Activated T-cell treated with anti-CD3 and anti-CD28 coated beads, Interleukin-2, amount 50 U/mL, for 72 hours (primary cell): ENCODE measurements at regions not wholly inside any gene's neighbourhood (a gene's known extent, or its start where the extent isn't known, plus 50 kb on each side); places are given as distances from the start of the nearest gene placed in this dataset.

Experiments
- ATAC-seq, 2 donors: fragments of 150-1000 bp; cut with Tn5 transposase; replicated peaks in 1 of 2; 2 replicates each; pipeline ENCODE4 v1.10.0; 2021; ENCODE audit warnings: moderate library complexity in 2 of 2, mild to moderate bottlenecking in 1 of 2
- DNase-seq, 2 donors: peaks; one replicate each; pipeline ENCODE4 v3.0.0; 2021 to 2022; ENCODE audit warnings: mixed read lengths in 1 of 2
- H3K27ac Mint-ChIP-seq: one replicate; pipeline ENCODE4 v1.8.0; 2022; ENCODE audit warnings: mild to moderate bottlenecking, moderate library complexity, mixed read lengths
- H3K27me3 Mint-ChIP-seq: one replicate; pipeline ENCODE4 v1.8.0; 2022; ENCODE audit warnings: low read depth, mixed read lengths
- H3K36me3 Mint-ChIP-seq, 2 donors: one replicate each; pipeline ENCODE4 v1.8.0; 2022; ENCODE audit warnings: mixed read lengths in 2 of 2, mild to moderate bottlenecking in 1 of 2; ENCODE audit not compliant: insufficient read depth in 2 of 2
- H3K4me1 Mint-ChIP-seq: one replicate; pipeline ENCODE4 v1.8.0; 2022; ENCODE audit warnings: low read depth, mixed read lengths
- H3K4me3 Mint-ChIP-seq, 2 donors: one replicate each; pipeline ENCODE4 v1.8.0; 2022; ENCODE audit warnings: mild to moderate bottlenecking in 2 of 2, mixed read lengths in 2 of 2, moderate library complexity in 2 of 2
- H3K9me3 Mint-ChIP-seq, 2 donors: one replicate each; pipeline ENCODE4 v1.8.0; 2022; ENCODE audit warnings: mixed read lengths in 2 of 2

DNA sequence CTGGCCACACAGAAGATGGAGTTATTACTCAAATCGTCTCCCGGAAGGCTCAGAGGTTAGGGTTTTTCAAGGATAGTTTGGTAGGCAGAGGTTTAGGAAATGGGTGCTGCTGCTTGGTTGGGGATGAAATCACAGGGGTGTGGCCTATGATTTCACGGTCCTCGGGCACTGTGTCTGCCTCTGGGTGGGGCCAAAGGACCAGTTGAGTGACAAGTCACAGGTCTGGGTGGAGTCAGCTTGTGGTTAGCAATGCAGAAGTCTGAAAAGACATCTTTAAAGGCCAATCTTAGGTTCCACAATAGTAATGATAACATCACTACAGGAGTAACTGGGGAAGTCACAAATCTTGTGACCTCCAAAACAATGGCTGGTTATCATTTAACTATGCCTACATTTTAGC is 387.8 kb downstream of the ZNF521 start:
- no peak for ATAC-seq
- Mint-ChIP-seq H3K27me3 (no peaks in the 10 kb centered on the region), H3K4me3 (no peak overlapping the region), H3K9me3 (peaks cover 0 to 2% of the 10 kb centered on the region in 2 donors), H3K27ac (no peak overlapping the region), H3K4me1 (no peaks in the 10 kb centered on the region), H3K36me3 (no peaks in the 10 kb centered on the region)
- no peak for DNase-seq

DNA sequence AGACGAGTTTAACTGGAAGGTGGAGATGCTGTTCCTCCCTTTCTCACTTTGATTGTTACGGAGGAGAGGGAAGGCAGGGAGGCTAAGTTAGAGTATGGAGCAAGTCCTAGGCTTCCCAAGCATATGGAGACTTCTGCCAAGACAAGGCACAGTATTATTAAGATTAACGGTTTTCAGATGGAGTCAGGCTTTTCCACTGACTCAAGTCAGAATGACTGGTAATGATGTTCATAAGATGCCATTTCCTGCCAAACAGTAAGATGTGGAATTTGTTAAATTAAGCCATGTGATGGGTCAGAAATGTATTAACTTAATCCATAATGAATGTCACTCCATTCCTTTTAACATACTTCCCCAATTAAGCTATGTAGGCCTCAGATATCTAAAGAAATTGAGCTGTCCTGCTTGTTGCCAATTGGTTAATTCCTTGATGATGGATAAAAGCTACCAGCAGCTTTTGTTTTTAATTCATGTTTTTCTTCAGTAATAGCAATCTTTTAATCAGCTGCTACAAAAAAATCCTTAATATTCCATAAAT is 383.7 kb downstream of the ZNF521 start:
- Mint-ChIP-seq H3K4me3 (no peak overlapping the region), H3K27ac (no peak overlapping the region), H3K36me3 (no peaks in the 10 kb centered on the region), H3K4me1 (no peaks in the 10 kb centered on the region), H3K27me3 (no peaks in the 10 kb centered on the region), H3K9me3 (peaks cover 2 to 5% of the 10 kb centered on the region in 2 donors)
- no peak for ATAC-seq
- DNase-seq = no peak

DNA sequence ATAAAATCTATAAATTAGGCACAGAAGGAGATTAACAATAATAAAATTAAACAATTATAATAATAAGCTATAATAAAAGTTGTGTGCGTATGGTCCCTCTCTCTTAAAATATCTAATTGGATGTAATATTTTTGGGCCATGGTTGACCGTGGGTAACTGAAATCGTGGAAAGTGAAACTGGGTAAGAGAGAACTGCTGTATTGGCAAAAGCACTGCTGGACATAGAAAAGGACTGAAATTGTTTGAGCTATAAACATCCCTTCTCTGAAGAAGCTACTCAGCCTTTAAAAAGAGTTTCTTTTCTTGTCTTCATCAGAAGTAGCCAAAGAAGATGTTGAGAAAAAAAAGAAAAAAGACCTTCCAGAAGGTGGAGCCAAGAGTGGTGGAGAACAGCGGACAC is 379.4 kb downstream of the ZNF521 start:
- peaks cover 2 to 4% of the 10 kb centered on the region in 2 donors for H3K9me3 Mint-ChIP-seq
- H3K4me1 Mint-ChIP-seq = no peaks in the 10 kb centered on the region
- H3K4me3 Mint-ChIP-seq = no peak overlapping the region
- no peaks in the 10 kb centered on the region for H3K36me3 Mint-ChIP-seq
- no peak for DNase-seq
- H3K27me3 Mint-ChIP-seq = no peaks in the 10 kb centered on the region
- ATAC-seq = no peak
- H3K27ac Mint-ChIP-seq = no peak overlapping the region

DNA sequence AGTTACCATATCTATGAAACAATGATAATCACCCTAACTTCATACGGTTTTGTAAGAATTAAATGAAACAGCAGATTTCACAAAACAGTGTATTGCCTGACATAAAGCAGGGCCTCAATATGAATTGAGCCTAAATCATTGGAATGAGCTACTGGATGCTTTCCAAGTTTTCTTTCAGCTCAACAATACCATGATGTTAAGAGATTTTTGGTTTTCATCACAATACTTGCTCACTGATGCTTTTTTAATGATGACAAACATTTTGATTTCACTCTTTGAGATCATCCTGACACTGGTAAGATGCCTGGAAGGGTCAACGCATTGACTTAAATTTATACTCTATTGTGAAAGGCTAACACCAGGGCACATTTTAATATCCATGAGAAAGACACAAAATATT is 377.5 kb downstream of the ZNF521 start:
- DNase-seq = no peak
- Mint-ChIP-seq H3K27ac (no peak overlapping the region), H3K9me3 (peaks cover 2 to 3% of the 10 kb centered on the region in 2 donors), H3K4me3 (no peak overlapping the region), H3K4me1 (no peaks in the 10 kb centered on the region), H3K27me3 (no peaks in the 10 kb centered on the region), H3K36me3 (no peaks in the 10 kb centered on the region)
- ATAC-seq = no peak

DNA sequence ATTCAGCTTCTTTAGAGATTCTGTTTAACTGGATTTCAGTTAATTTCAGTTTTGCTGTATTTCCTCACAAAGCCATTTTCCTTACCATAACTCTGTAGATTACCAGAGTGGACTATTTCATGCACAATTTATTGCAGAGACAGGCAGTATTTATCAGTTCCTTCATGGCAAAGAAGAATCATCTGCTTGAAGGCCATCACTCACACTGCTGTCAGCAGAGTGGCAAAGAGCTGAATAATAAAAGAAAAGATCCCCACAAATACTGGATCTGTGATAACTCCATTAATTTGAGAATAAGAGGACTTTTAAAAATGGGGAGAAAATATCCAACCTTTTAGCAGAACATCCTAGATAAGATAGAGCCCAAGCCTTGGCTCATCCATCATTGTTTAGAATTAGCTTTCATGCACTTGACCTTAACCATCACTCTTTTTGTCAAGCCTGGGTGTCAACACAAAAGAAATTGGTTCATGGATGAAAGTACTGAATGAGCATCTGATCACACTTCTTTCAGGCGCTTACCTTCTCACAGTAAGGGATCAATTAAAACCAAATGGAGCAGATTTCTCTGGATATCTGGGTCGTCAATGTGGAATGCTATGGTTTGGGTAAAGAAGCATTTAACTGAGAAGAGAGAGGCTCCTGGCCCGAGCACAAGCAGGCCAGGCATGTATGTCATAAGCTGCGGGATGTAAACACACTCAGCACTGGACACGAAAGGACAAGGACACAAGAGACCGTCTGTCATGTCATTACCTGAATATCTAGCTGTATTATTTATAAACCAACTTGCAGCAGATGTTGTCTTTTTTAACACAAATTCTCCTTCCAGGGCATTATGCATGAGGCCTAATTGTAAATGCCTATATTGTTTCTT is 376.2 kb downstream of the ZNF521 start:
- Mint-ChIP-seq H3K27ac (no peak overlapping the region), H3K9me3 (no peaks in the 10 kb centered on the region), H3K4me3 (no peak overlapping the region), H3K36me3 (no peaks in the 10 kb centered on the region), H3K27me3 (no peaks in the 10 kb centered on the region), H3K4me1 (no peaks in the 10 kb centered on the region)
- no peak for DNase-seq
- ATAC-seq = no peak

DNA sequence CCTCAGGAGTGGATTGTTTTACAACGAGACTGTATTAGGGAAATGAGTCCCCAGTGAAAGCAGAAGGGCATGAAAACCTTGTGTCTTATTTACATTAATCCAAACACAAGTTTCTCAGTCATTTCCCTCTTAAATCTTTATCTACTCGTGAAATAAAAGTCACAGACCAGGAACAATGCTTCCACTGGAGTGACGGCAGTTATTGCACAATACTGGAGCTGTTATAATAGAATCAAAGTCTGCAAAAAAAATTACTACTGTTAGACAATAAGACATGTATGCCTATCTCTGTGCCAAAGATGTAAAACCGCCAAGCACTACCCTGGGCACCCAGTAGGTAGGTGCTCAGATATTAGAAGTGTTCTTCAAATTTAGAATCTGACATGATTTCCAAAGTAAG is 375.5 kb downstream of the ZNF521 start:
- Mint-ChIP-seq H3K4me1 (no peaks in the 10 kb centered on the region), H3K36me3 (no peaks in the 10 kb centered on the region), H3K27me3 (no peaks in the 10 kb centered on the region), H3K27ac (no peak overlapping the region), H3K4me3 (no peak overlapping the region), H3K9me3 (no peaks in the 10 kb centered on the region)
- DNase-seq (no peak), ATAC-seq (no peak)

DNA sequence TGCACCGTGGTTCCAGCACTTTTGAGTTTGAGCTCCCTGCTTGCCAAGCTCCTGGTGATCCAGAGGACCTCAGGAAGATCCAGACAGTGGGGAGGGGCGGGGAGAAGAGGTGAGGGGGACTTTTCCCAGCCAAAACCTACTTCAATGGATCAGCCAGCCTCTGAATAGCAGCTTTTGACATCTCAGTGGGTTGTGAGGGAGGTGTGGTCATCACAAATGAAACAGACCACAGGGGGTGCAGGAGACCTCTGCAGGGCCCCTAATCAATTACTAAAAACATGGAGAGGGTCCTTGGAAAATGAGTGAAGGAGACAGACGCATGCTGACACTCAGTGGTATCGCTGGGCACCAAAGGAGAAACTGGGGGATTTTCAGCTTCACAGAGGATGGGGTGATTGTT is 372.7 kb downstream of the ZNF521 start:
- no peaks in the 10 kb centered on the region for H3K9me3 Mint-ChIP-seq
- ATAC-seq (no peak), DNase-seq (no peak)
- no peaks in the 10 kb centered on the region for H3K4me1 Mint-ChIP-seq
- H3K27me3 Mint-ChIP-seq = no peaks in the 10 kb centered on the region
- H3K36me3 Mint-ChIP-seq = no peaks in the 10 kb centered on the region
- H3K27ac Mint-ChIP-seq = no peak overlapping the region
- H3K4me3 Mint-ChIP-seq = no peak overlapping the region

DNA sequence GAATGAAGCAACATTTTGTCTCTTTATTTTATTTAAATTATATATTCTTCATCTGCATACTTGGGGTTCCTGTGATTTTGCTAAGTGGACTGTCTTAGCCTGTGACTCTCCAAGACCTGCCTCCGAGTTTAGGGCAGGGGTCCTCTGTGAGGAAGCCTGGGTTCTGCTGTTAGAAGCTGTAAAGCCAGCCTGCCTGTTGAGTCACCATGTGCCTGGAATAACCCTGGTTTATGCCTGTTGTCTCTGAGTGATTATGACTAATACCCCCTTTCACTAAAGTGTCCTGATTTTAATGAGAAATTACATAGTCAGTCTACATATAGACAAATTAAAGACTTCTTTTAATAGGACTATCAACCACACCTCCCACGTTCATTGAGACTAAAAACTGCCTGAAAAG is 369.1 kb downstream of the ZNF521 start:
- no peaks in the 10 kb centered on the region for H3K36me3 Mint-ChIP-seq
- H3K9me3 Mint-ChIP-seq = no peaks in the 10 kb centered on the region
- no peak overlapping the region for H3K27ac Mint-ChIP-seq
- H3K4me1 Mint-ChIP-seq = no peaks in the 10 kb centered on the region
- DNase-seq (no peak), ATAC-seq (no peak)
- no peak overlapping the region for H3K4me3 Mint-ChIP-seq
- peaks cover 8% of the 10 kb centered on the region for H3K27me3 Mint-ChIP-seq

DNA sequence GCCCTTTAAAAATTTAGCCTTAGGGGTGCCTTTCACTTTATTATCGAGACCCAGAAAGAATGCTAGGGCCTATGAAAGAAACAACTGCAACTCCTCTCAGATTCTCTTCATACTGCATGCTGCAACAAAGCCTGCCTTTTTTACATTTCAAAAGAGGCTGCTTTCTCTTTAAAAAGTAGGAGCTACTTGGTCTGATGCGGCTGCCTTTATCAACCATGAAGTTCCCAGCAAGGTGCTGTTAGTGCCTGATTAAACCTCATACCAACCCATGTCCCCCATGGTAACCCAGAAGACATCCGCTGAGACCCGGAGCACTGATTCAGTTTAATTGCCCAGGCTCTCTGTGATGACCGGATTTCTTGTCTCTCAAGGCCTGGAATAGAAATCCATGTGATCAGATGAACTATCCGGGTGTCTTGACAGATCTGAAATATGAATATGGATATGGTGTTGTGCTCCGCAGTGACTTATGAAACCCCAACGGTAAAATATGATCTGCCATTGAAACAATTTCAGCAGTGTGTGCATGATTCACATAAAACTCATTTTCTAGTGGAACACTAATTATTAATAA is 368.3 kb downstream of the ZNF521 start:
- Mint-ChIP-seq H3K4me1 (no peaks in the 10 kb centered on the region), H3K27ac (no peak overlapping the region), H3K36me3 (no peaks in the 10 kb centered on the region), H3K9me3 (no peaks in the 10 kb centered on the region), H3K4me3 (no peak overlapping the region), H3K27me3 (peaks cover 8% of the 10 kb centered on the region)
- DNase-seq (no peak), ATAC-seq (no peak)

DNA sequence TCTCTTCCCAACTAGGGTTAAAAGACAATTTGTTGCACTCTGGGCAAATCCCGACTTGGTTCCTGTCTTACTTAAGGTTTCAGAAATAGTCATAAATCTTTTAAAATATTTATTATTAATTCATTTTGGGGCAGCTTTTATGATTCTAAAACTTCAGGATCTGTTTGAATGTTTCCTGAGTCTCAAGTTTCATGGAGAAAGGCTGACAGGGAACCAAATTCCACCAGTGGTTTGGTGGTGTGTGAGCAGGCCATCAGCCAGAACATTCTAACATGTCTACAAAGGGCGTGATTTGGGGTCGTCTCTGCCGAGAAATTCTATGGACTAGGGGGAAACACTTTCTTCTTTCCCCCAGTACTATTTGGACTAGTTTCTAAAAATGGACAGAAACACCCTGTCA is 366.4 kb downstream of the ZNF521 start:
- DNase-seq (no peak), ATAC-seq (no peak)
- H3K9me3 Mint-ChIP-seq = no peaks in the 10 kb centered on the region
- peaks cover 0 to 1% of the 10 kb centered on the region in 2 donors for H3K36me3 Mint-ChIP-seq
- H3K27ac Mint-ChIP-seq = no peak overlapping the region
- no peak overlapping the region for H3K4me3 Mint-ChIP-seq
- H3K27me3 Mint-ChIP-seq = peaks cover 8% of the 10 kb centered on the region
- H3K4me1 Mint-ChIP-seq = no peaks in the 10 kb centered on the region

DNA sequence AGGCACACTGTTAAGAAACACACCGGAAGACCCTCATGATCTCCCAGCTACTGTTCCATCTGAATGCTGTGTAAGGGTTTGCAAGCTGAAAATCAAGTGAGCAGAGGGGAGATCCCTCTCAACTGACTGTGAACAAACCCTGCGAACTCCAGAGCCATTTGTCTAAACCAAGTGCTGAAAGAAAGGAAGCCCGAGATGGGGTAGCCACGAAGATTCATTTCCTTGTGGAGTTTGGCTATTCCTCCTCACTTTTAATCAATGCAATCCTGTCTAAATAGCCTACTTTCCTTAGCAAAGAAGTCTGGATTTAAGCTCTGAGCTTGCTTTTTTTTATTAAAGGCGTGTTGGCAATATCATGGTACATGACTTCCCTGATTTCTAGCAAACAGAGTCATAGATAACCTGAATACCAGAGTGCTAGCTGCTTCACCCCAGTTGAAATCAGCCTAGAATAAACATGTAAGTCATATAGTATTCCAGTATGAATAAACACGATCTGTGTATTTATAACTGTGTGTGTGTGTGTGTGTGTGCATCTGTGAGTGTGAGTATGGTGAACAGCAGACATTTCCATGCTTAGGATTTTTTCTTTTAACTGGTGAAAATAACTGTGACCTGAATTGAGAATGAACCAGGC is 365.2 kb downstream of the ZNF521 start:
- Mint-ChIP-seq H3K4me3 (no peak overlapping the region), H3K27me3 (peaks cover 8% of the 10 kb centered on the region), H3K9me3 (peaks cover 0 to 2% of the 10 kb centered on the region in 2 donors), H3K27ac (no peak overlapping the region), H3K36me3 (peaks cover 0 to 1% of the 10 kb centered on the region in 2 donors), H3K4me1 (no peaks in the 10 kb centered on the region)
- ATAC-seq (no peak), DNase-seq (no peak)

DNA sequence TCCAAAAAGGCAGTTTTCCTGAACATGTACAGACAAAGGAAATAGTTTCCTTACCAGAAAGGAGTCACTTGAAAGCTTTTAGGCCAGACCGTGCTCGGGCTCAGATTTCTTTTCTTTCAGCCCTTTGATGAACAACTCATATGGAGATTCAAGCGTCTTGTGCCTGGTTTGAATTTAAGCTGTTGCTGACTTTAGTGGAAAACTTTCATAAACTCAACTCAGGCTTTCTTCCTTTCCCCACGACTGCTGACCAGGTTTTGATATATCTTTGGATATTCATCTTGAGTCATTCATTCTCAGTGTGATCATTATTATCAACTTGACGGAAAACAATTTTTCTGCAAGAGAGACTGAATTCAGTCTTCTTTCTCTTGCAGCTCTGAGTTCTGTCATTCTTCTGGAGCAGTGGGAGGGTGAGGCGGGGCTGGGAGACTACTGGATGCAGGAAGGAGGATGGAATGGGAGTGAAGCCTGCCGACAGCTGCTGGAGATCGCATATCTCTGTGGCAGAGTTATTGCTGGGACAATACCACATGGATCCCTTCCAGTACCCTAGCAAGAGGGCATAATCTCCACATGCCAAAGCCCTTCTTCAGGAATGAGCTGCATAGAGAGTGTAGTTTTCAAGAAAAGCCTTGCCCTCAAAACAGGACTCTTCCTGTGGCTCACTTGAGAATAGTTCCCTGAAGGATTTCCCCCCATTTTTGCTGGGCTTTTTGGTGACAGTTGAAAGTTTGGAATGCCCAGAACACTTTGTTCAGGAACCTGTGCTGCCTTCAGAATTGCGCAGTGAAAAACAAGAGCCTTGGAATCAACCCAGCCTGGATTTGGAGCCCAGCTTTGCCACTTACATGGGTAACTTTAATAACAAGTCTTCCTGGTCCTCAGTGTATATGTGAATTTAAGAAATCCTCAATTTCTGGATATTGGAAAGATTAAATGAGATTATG is 364.4 kb downstream of the ZNF521 start:
- DNase-seq (no peak), ATAC-seq (no peak)
- Mint-ChIP-seq H3K27ac (no peak overlapping the region), H3K36me3 (peaks cover 0 to 1% of the 10 kb centered on the region in 2 donors), H3K9me3 (peaks cover 0 to 2% of the 10 kb centered on the region in 2 donors), H3K4me3 (no peak overlapping the region), H3K4me1 (no peaks in the 10 kb centered on the region), H3K27me3 (peaks cover 8% of the 10 kb centered on the region)
